PC-3 (cell line): ENCODE measurements at regions not wholly inside any gene's neighbourhood (a gene's known extent, or its start where the extent isn't known, plus 50 kb on each side); places are given as distances from the start of the nearest gene placed in this dataset.

Experiments
- ATAC-seq: fragments of 200-7000 bp; cut with Tn5 transposase; 2 replicates; pipeline ENCODE4 v1.9.1; 2020; ENCODE audit warnings: mild to moderate bottlenecking, moderate library complexity
- BruUV-seq: library from RNA; stranded (reverse); fragments of 400-500 nt; replicated peaks from 2 replicates; lab custom pipeline; 2021; lab: Mats Ljungman, UMichigan
- CTCF ChIA-PET: fragments of 300-600 bp; sonication (Branson Sonifier 250); formaldehyde crosslinking; loops from one replicate; lab custom pipeline; 2022; ENCODE audit warnings: antibody characterized with exemption; lab: Charles Lee
- POLR2A ChIA-PET: fragments of 300-600 bp; sonication (Branson Sonifier 250); formaldehyde crosslinking; loops from one replicate; lab custom pipeline; 2022; ENCODE audit warnings: antibody characterized with exemption; ENCODE audit not compliant: unreplicated experiment; lab: Charles Lee
- DNase-seq: peaks from one replicate; pipeline ENCODE4 v3.0.0-alpha.2; 2015
- H2AFZ ChIP-seq: fragments of 300-600 bp; sonication (generic); 2 replicates; pipeline ENCODE4 v1.6.0; 2016; ENCODE audit warnings: antibody characterized with exemption, low read length
- H3F3A ChIP-seq: fragments of 300-600 bp; sonication (generic); one replicate; pipeline ENCODE4 v1.6.0; 2017; ENCODE audit warnings: antibody characterized with exemption, low read length, control low read depth, mild to moderate bottlenecking; ENCODE audit not compliant: unreplicated experiment
- H3K27ac ChIP-seq: fragments of 300-600 bp; sonication (generic); 2 replicates; pipeline ENCODE4 v1.5.1; 2016; ENCODE audit warnings: mild to moderate bottlenecking, low read length
- H3K27me3 ChIP-seq: fragments of 300-600 bp; sonication (generic); 2 replicates; pipeline ENCODE4 v1.6.1; 2016; ENCODE audit warnings: low read length, mixed read lengths
- H3K36me3 ChIP-seq: fragments of 300-600 bp; sonication (generic); 2 replicates; pipeline ENCODE4 v1.6.1; 2016; ENCODE audit warnings: low read depth, mixed run types, low read length, mixed read lengths
- H3K4me1 ChIP-seq: fragments of 300-600 bp; sonication (generic); 2 replicates; pipeline ENCODE4 v1.5.1; 2016; ENCODE audit warnings: low read length; ENCODE audit not compliant: insufficient read depth
- H3K4me2 ChIP-seq: fragments of 300-600 bp; sonication (generic); 2 replicates; pipeline ENCODE4 v1.6.0; 2016; ENCODE audit warnings: low read length
- H3K4me3 ChIP-seq: fragments of 300-600 bp; sonication (generic); 2 replicates; pipeline ENCODE4 v1.5.1; 2016; ENCODE audit warnings: mild to moderate bottlenecking, low read length, mixed read lengths
- H3K79me2 ChIP-seq: fragments of 300-600 bp; sonication (generic); 2 replicates; pipeline ENCODE4 v1.6.1; 2017; ENCODE audit warnings: low read length, mixed read lengths
- H3K9ac ChIP-seq: fragments of 300-600 bp; sonication (generic); 2 replicates; pipeline ENCODE4 v1.6.0; 2016; ENCODE audit warnings: mild to moderate bottlenecking, low read length
- H3K9me2 ChIP-seq: fragments of 300-600 bp; sonication (generic); replicated peaks from 2 replicates; pipeline ENCODE4 v1.6.1; 2016; ENCODE audit warnings: mixed run types, low read length, mixed read lengths
- H3K9me3 ChIP-seq: fragments of 300-600 bp; sonication (generic); 2 replicates; pipeline ENCODE4 v1.6.1; 2016; ENCODE audit warnings: low read length, mixed read lengths
- H4K20me1 ChIP-seq: fragments of 300-600 bp; sonication (generic); 2 replicates; pipeline ENCODE4 v1.6.1; 2016; ENCODE audit warnings: low read length, mixed read lengths
- EZH2 ChIP-seq: fragments of 300-600 bp; sonication (generic); IDR thresholded peaks from one replicate; pipeline ENCODE4 v1.6.1; 2017; ENCODE audit warnings: antibody characterized with exemption, mild to moderate bottlenecking, low read length; ENCODE audit not compliant: unreplicated experiment
- EZH2phosphoT487 ChIP-seq: fragments of 300-600 bp; sonication (generic); IDR thresholded peaks from 2 replicates; pipeline ENCODE4 v1.6.1; 2018; ENCODE audit warnings: mild to moderate bottlenecking, antibody characterized with exemption, low read length, borderline replicate concordance
- intact Hi-C: fragments of 100-400 bp; cut with micrococcal nuclease; formaldehyde crosslinking; loops from 2 replicates; pipeline ENCODE4 v1.9.0; 2023
- TF ChIP-seq, protein P1 (sequence below): fragments of 300-600 bp; sonication (generic); conservative IDR thresholded peaks from 2 replicates; pipeline ENCODE4 v1.5.1; 2017; ENCODE audit warnings: antibody characterized with exemption, low read depth, mild to moderate bottlenecking, low read length

DNA sequence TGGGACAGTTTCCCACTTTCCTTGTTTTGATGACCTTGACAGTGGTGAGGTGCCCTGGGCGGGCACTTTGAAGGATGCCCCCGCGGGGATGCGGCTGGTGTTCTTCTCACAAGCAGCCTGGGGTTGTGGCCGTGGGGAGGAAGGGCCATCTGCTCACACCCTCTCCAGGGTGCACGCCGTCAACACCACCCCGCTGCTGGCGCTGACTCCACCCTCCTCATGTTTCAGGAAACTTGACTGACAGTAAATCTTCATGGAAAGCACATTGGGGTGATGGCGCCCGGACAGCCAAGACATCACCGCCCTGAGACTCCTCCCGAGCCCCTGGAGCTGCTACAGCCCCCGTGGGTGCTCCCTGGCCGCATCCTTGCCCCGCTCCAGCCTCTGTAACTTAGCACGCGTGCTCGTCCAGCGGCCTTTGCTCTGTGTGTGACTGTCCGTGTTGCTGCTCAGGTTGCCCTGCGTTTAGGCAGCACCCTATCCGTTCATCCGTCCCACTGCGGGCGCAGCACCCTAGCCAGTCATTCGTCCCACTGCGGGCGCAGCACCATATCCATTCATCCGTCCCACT, 150.2 kb upstream of the C14orf180 start:
- no peak for TF ChIP-seq EZH2phosphoT487
- no peak for TF ChIP-seq EZH2
- TF ChIP-seq, protein P1, sequence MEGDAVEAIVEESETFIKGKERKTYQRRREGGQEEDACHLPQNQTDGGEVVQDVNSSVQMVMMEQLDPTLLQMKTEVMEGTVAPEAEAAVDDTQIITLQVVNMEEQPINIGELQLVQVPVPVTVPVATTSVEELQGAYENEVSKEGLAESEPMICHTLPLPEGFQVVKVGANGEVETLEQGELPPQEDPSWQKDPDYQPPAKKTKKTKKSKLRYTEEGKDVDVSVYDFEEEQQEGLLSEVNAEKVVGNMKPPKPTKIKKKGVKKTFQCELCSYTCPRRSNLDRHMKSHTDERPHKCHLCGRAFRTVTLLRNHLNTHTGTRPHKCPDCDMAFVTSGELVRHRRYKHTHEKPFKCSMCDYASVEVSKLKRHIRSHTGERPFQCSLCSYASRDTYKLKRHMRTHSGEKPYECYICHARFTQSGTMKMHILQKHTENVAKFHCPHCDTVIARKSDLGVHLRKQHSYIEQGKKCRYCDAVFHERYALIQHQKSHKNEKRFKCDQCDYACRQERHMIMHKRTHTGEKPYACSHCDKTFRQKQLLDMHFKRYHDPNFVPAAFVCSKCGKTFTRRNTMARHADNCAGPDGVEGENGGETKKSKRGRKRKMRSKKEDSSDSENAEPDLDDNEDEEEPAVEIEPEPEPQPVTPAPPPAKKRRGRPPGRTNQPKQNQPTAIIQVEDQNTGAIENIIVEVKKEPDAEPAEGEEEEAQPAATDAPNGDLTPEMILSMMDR = no peak
- BruUV-seq = no TSS peak

DNA sequence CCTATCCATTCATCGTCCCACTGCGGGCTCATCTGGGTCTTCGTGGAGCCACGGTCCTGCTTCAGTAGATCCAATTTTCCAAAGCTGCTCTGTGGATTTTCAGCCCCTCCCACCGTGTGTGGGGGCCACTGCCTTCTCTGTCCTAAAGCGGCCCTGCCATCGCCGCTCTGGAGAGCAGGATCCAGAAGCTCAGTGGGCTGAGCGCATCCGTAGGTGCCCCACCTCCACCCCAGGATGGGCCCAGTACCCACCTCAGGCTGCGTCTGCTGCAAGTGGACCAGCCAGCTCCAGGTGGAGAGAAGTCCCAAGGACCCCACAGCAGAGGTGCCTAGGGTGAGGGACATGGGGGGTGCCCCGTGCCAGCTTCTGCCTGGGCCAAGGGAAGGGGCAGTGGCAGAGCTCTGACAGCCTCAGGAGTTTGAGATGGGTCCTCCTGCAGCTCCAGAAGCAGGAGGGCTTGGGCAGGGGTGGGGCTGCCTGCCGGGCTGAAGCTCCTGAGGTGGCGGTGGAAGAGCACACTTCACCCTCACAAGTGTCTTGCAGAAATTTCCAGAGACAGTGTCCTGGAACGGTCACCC, 148.1 kb upstream of the C14orf180 start:
- no TSS peak for BruUV-seq
- no peaks in the 10 kb centered on the region for H3K9me2 ChIP-seq

More for the DNA sequence above, 150.2 kb upstream of the C14orf180 start:
- ChIA-PET POLR2A (no interaction called here), CTCF (no interaction called here)
- DNase-seq (no peak), ATAC-seq (no peak)
- H4K20me1 ChIP-seq = no peaks in the 10 kb centered on the region
- H3K79me2 ChIP-seq = no peaks in the 10 kb centered on the region
- H3K36me3 ChIP-seq = no peaks in the 10 kb centered on the region
- no peaks in the 10 kb centered on the region for H3F3A ChIP-seq
- H3K4me3 ChIP-seq = no peak overlapping the region
- H3K9ac ChIP-seq = no peak overlapping the region
- H3K4me2 ChIP-seq = no peak overlapping the region
- intact Hi-C loops = no loop called here
- H3K27ac ChIP-seq = no peak overlapping the region
- H2AFZ ChIP-seq = no peak overlapping the region
- peaks cover 17% of the 10 kb centered on the region for H3K27me3 ChIP-seq
- H3K9me3 ChIP-seq = no peaks in the 10 kb centered on the region
- H3K4me1 ChIP-seq = no peaks in the 10 kb centered on the region
- no peaks in the 10 kb centered on the region for H3K9me2 ChIP-seq

More for the DNA sequence above, 148.1 kb upstream of the C14orf180 start:
- Histone ChIP-seq H3K4me2 (no peak overlapping the region), H3K27me3 (no peaks in the 10 kb centered on the region; the same call in 1 of the 2 replicates), H2AFZ (no peak overlapping the region), H3K79me2 (no peaks in the 10 kb centered on the region), H3K27ac (no peak overlapping the region), H3K4me3 (no peak overlapping the region), H3F3A (no peaks in the 10 kb centered on the region), H3K36me3 (no peaks in the 10 kb centered on the region), H3K4me1 (no peaks in the 10 kb centered on the region), H4K20me1 (no peaks in the 10 kb centered on the region), H3K9me3 (no peaks in the 10 kb centered on the region), H3K9ac (no peak overlapping the region)
- DNase-seq = no peak
- POLR2A ChIA-PET = no interaction called here
- intact Hi-C loops = no loop called here
- no peak for ATAC-seq
- no peak for TF ChIP-seq EZH2phosphoT487
- TF ChIP-seq, protein P1 = no peak
- no peak for TF ChIP-seq EZH2
- CTCF ChIA-PET = no interaction called here
